HG03095 (cell line): ENCODE measurements at regions not wholly inside any gene's neighbourhood (a gene's known extent, or its start where the extent isn't known, plus 50 kb on each side); places are given as distances from the start of the nearest gene placed in this dataset.
"Not testable (repeated sequence)": the region's sequence is repeated elsewhere in the genome, so short reads cannot be mapped to it uniquely, and the experiment has no call there.

Experiments
- ATAC-seq: cut with Tn5 transposase; IDR thresholded peaks from one replicate; pipeline ENCODE4 v1.9.1; 2021; ENCODE audit warnings: moderate library complexity; ENCODE audit not compliant: unreplicated experiment

- ATAC-seq: no peak
Observed at GRCh38 chr13:53343361-53343744, 314.7 kb downstream of the OLFM4 start.

GRCh38 chr13:53351021-53351420 lies 322.4 kb downstream of the OLFM4 start:
- ATAC-seq: no peak

- ATAC-seq: peak; percentile 76
Observed at GRCh38 chr13:53357582-53357981, 329.0 kb downstream of the OLFM4 start.

GRCh38 chr13:53368948-53369347 lies 340.3 kb downstream of the OLFM4 start:
- no peak for ATAC-seq

- no peak for ATAC-seq
Observed at GRCh38 chr13:53379485-53379884, 350.9 kb downstream of the OLFM4 start.

GRCh38 chr13:53382008-53382407 lies 353.4 kb downstream of the OLFM4 start:
- no peak for ATAC-seq

- ATAC-seq: no peak
Observed at GRCh38 chr13:53398051-53398450, 369.4 kb downstream of the OLFM4 start.

GRCh38 chr13:53405616-53406015 lies 377.0 kb downstream of the OLFM4 start:
- no peak for ATAC-seq

GRCh38 chr13:53408306-53408705 lies 379.7 kb downstream of the OLFM4 start:
- no peak for ATAC-seq

GRCh38 chr13:53408847-53409568 lies 380.4 kb downstream of the OLFM4 start:
- no peak for ATAC-seq

- ATAC-seq: no peak
Observed at GRCh38 chr13:53411463-53411862, 382.9 kb downstream of the OLFM4 start.

- ATAC-seq: no peak
Observed at GRCh38 chr13:53415135-53415534, 386.5 kb downstream of the OLFM4 start.

GRCh38 chr13:53417601-53418000 lies 389.0 kb downstream of the OLFM4 start:
- no peak for ATAC-seq

- no peak for ATAC-seq
Observed at GRCh38 chr13:53422415-53422814, 393.8 kb downstream of the OLFM4 start.

- no peak for ATAC-seq
Observed at GRCh38 chr13:53436396-53436795, 407.8 kb downstream of the OLFM4 start.

- no peak for ATAC-seq
Observed at GRCh38 chr13:53439439-53440225, 411.0 kb downstream of the OLFM4 start.

GRCh38 chr13:53442979-53443378 lies 414.4 kb downstream of the OLFM4 start:
- no peak for ATAC-seq

- no peak for ATAC-seq
Observed at GRCh38 chr13:53445686-53446085, 417.1 kb downstream of the OLFM4 start.

- ATAC-seq: no peak
Observed at GRCh38 chr13:53447456-53447855, 418.8 kb downstream of the OLFM4 start.

GRCh38 chr13:53447863-53448262 lies 419.2 kb downstream of the OLFM4 start:
- ATAC-seq: no peak

GRCh38 chr13:53452263-53452808 lies 423.7 kb downstream of the OLFM4 start:
- not testable (repeated sequence) for ATAC-seq

- ATAC-seq: no peak
Observed at GRCh38 chr13:53460796-53461195, 432.2 kb downstream of the OLFM4 start.
